Smooth muscle cell (in vitro differentiated cells): ENCODE measurements at regions not wholly inside any gene's neighbourhood (a gene's known extent, or its start where the extent isn't known, plus 50 kb on each side); places are given as distances from the start of the nearest gene placed in this dataset.

Experiments
- DNase-seq: peaks from one replicate; lab custom pipeline; 2025; ENCODE audit not compliant: unreplicated experiment; lab: John Stamatoyannopoulos, UW
- H2AFZ ChIP-seq: fragments of 200-600 bp; sonication (generic); 2 replicates; pipeline ENCODE4 v1.6.0; 2016; ENCODE audit warnings: antibody characterized with exemption, low read depth, mild to moderate bottlenecking
- H3F3A ChIP-seq: fragments of 200-600 bp; sonication (generic); 2 replicates; pipeline ENCODE4 v1.6.0; 2017; ENCODE audit warnings: antibody characterized with exemption, low read depth
- H3K27ac ChIP-seq: fragments of 200-600 bp; sonication (generic); 2 replicates; pipeline ENCODE4 v1.5.1; 2016; ENCODE audit warnings: low read depth, mild to moderate bottlenecking
- H3K27me3 ChIP-seq: fragments of 200-600 bp; sonication (generic); 2 replicates; pipeline ENCODE4 v1.6.1; 2016; ENCODE audit warnings: low read depth, mild to moderate bottlenecking
- H3K36me3 ChIP-seq: fragments of 200-600 bp; sonication (generic); 2 replicates; pipeline ENCODE4 v1.5.1; 2016; ENCODE audit warnings: low read depth
- H3K4me1 ChIP-seq: fragments of 200-600 bp; sonication (generic); 2 replicates; pipeline ENCODE4 v1.5.1; 2016; ENCODE audit warnings: low read depth
- H3K4me2 ChIP-seq: fragments of 200-600 bp; sonication (generic); 2 replicates; pipeline ENCODE4 v1.6.0; 2016; ENCODE audit warnings: mild to moderate bottlenecking
- H3K4me3 ChIP-seq: fragments of 200-600 bp; sonication (generic); 2 replicates; pipeline ENCODE4 v1.5.1; 2016; ENCODE audit warnings: mild to moderate bottlenecking
- H3K79me2 ChIP-seq: fragments of 200-600 bp; sonication (generic); 2 replicates; pipeline ENCODE4 v1.6.0; 2016; ENCODE audit warnings: low read depth, mild to moderate bottlenecking
- H3K9ac ChIP-seq: fragments of 200-600 bp; sonication (generic); 2 replicates; pipeline ENCODE4 v1.6.0; 2016; ENCODE audit warnings: low read depth
- H3K9me3 ChIP-seq: fragments of 200-600 bp; sonication (generic); replicated peaks from 2 replicates; pipeline ENCODE4 v1.5.1; 2016; ENCODE audit warnings: low read depth
- H4K20me1 ChIP-seq: fragments of 200-600 bp; sonication (generic); 2 replicates; pipeline ENCODE4 v1.6.0; 2016; ENCODE audit warnings: low read depth
- CTCF ChIP-seq: fragments of 200-600 bp; sonication (generic); IDR thresholded peaks from 2 replicates; pipeline ENCODE4 v1.5.1; 2017; ENCODE audit warnings: borderline replicate concordance, mild to moderate bottlenecking, antibody characterized with exemption; ENCODE audit not compliant: insufficient read depth, poor library complexity, severe bottlenecking
- whole genome bisulfite sequencing: methylation state at CpG from one replicate; pipeline ENCODE4 v1.1.7; 2016; ENCODE audit warnings: low lambda C conversion rate; 5-methylcytosine and 5-hydroxymethylcytosine counted together

GRCh38 chr6:14578994-14579393, 461.4 kb downstream of the CD83 start:
- TF ChIP-seq CTCF = no peak
- no peak for DNase-seq
- H3K4me3 ChIP-seq = no peak overlapping the region
- no peaks in the 10 kb centered on the region for H3K27me3 ChIP-seq
- no peaks in the 10 kb centered on the region for H3K9me3 ChIP-seq
- no peak overlapping the region for H3K9ac ChIP-seq
- H4K20me1 ChIP-seq = no peaks in the 10 kb centered on the region
- H3K79me2 ChIP-seq = no peaks in the 10 kb centered on the region
- no peaks in the 10 kb centered on the region for H3K4me1 ChIP-seq
- no peaks in the 10 kb centered on the region for H3F3A ChIP-seq
- no peak overlapping the region for H3K27ac ChIP-seq
- no peak overlapping the region for H3K4me2 ChIP-seq
- no peak overlapping the region for H2AFZ ChIP-seq
- H3K36me3 ChIP-seq = no peaks in the 10 kb centered on the region
- WGBS = 89% methylated on average over 3 of the region's 3 CpGs

GRCh38 chr6:14582749-14583148, 465.2 kb downstream of the CD83 start:
- Histone ChIP-seq H3K27ac (no peak overlapping the region), H3K4me2 (no peak overlapping the region), H3K4me1 (no peaks in the 10 kb centered on the region), H3K36me3 (no peaks in the 10 kb centered on the region), H3K9ac (no peak overlapping the region), H3F3A (no peaks in the 10 kb centered on the region), H3K9me3 (no peaks in the 10 kb centered on the region), H3K4me3 (no peak overlapping the region), H2AFZ (no peak overlapping the region), H3K79me2 (no peaks in the 10 kb centered on the region), H3K27me3 (no peaks in the 10 kb centered on the region), H4K20me1 (no peaks in the 10 kb centered on the region)
- 88% methylated on average over 1 of the region's 1 CpG for WGBS
- no peak for DNase-seq
- TF ChIP-seq CTCF = no peak

GRCh38 chr6:14583826-14584225, 466.3 kb downstream of the CD83 start:
- 78% methylated on average over 9 of the region's 9 CpGs for WGBS
- Histone ChIP-seq H3K27ac (no peak overlapping the region), H3F3A (no peaks in the 10 kb centered on the region), H3K4me3 (no peak overlapping the region), H4K20me1 (no peaks in the 10 kb centered on the region), H3K36me3 (no peaks in the 10 kb centered on the region), H3K9ac (no peak overlapping the region), H3K27me3 (no peaks in the 10 kb centered on the region), H3K4me2 (no peak overlapping the region), H3K9me3 (no peaks in the 10 kb centered on the region), H3K79me2 (no peaks in the 10 kb centered on the region), H3K4me1 (no peaks in the 10 kb centered on the region), H2AFZ (no peak overlapping the region)
- no peak for DNase-seq
- no peak for TF ChIP-seq CTCF

- Histone ChIP-seq H3K27ac (no peak overlapping the region), H3K4me3 (no peak overlapping the region), H3K36me3 (no peaks in the 10 kb centered on the region), H3K4me2 (no peak overlapping the region), H3K4me1 (no peaks in the 10 kb centered on the region), H3K27me3 (no peaks in the 10 kb centered on the region), H4K20me1 (no peaks in the 10 kb centered on the region), H2AFZ (no peak overlapping the region), H3K9me3 (no peaks in the 10 kb centered on the region), H3K79me2 (no peaks in the 10 kb centered on the region), H3F3A (no peaks in the 10 kb centered on the region), H3K9ac (no peak overlapping the region)
- 81% methylated on average over 5 of the region's 5 CpGs for WGBS
- TF ChIP-seq CTCF = no peak
- DNase-seq = no peak
Measured at GRCh38 chr6:14584450-14584849, 466.9 kb downstream of the CD83 start.
